AG09309 (cell line): ENCODE measurements at regions not wholly inside any gene's neighbourhood (a gene's known extent, or its start where the extent isn't known, plus 50 kb on each side); places are given as distances from the start of the nearest gene placed in this dataset.

Experiments used
- DNase-seq: peaks from one replicate; pipeline ENCODE4 v3.0.0-alpha.2; 2010; ENCODE audit warnings: low read depth
- H3K4me3 ChIP-seq: 2 replicates; pipeline ENCODE4 v1.5.1; 2011; ENCODE audit warnings: mild to moderate bottlenecking, low read depth, low read length, moderate library complexity; ENCODE audit not compliant: control insufficient read depth
- CTCF ChIP-seq: IDR thresholded peaks from 2 replicates; pipeline ENCODE4 v1.5.1; 2011; ENCODE audit warnings: mild to moderate bottlenecking, low read depth, low read length, inconsistent platforms; ENCODE audit not compliant: insufficient read depth, control insufficient read depth; ENCODE audit errors: missing control alignments

DNA sequence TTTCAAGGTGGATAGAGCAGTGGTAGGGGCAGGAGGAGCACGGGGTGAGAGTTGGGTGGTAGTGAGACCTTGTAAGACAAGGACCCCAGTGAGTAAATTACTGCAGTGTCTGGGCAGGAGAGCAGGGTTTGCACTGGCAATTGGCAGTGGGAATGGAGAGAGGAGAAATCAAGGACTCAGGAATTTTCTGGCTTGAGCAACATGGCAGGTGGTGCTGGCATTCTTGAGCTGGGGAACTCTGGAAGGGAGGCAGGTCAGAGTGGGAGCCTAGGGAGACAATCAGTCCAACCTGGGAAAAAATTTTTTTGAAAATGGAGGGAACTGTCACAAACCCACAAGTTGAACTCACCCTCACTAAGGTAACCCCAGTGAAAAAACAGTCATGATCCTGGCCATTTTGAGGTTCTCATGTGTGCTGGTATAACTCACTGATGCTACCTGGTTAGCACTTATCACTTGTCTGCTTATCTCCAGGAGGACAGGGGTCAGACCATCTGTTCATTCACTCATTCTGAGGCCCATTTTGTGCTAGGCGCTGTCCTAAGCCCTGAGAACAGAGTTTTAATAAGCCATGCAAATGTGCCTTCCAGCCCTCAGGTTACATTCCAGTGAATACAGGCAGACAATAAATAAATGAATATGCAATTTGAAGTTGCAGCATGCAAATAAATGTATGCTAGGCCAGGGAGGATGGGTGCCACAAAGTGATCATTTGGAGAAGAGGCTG lies 92.2 kb upstream of the SEC11C start:
- TF ChIP-seq CTCF, result no peak
- no peak for DNase-seq
- H3K4me3 ChIP-seq, result no peak overlapping the region

- TF ChIP-seq CTCF, result no peak
- no peak overlapping the region for H3K4me3 ChIP-seq
- DNase-seq, result no peak
Observed at GRCh38 chr18:59048048-59048363, 91.7 kb upstream of the SEC11C start.

- TF ChIP-seq CTCF, result no peak
- no peak for DNase-seq
- no peak overlapping the region for H3K4me3 ChIP-seq
Observed at GRCh38 chr18:59048378-59048777, 91.3 kb upstream of the SEC11C start.

- DNase-seq, result no peak
- H3K4me3 ChIP-seq, result no peak overlapping the region
- TF ChIP-seq CTCF, result no peak
Observed at GRCh38 chr18:59049721-59050660, 89.7 kb upstream of the SEC11C start.

DNA sequence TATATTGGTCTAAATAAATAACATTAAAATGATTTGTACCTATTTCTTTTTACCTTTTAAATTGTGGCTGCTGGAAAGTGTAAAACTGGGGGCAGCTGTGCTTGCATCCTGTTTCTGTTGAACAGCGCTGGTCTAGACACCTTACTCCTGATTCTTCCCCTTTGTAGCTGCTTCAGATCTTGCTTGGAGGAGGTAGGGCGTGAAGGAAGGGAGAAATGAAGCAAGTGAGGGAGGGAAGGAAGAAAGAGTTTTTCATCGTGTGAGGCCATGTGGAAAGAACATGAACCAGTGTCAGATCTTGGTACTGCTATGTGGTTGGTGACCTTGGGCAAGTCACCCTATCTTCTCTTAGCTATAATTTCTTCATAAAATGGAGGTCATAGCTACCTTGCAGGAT lies 89.0 kb upstream of the SEC11C start:
- no peak for DNase-seq
- TF ChIP-seq CTCF, result no peak
- H3K4me3 ChIP-seq, result no peak overlapping the region

- DNase-seq, result no peak
- no peak for TF ChIP-seq CTCF
- no peak overlapping the region for H3K4me3 ChIP-seq
Observed at GRCh38 chr18:59051470-59052165, 88.1 kb upstream of the SEC11C start.
